GM13977 (cell line): ENCODE measurements at regions not wholly inside any gene's neighbourhood (a gene's known extent, or its start where the extent isn't known, plus 50 kb on each side); places are given as distances from the start of the nearest gene placed in this dataset.

Source experiments
- DNase-seq: peaks from one replicate; pipeline ENCODE4 v3.0.0; 2012; ENCODE audit warnings: low spot score
- in situ Hi-C: fragments of 300-500 bp; cut with MboI; formaldehyde crosslinking; loops from one replicate; pipeline ENCODE4 v1.12.0; 2022; ENCODE audit warnings: low sequenced_read_pairs, low pct_unique_long_range_greater_than_20kb, mixed read lengths, inconsistent platforms; ENCODE audit not compliant: unreplicated experiment
- TF ChIP-seq, protein P1 (sequence below): IDR thresholded peaks from 2 replicates; pipeline ENCODE4 v1.5.1; 2012; ENCODE audit warnings: mild to moderate bottlenecking, control low read depth; ENCODE audit not compliant: insufficient read depth; ENCODE audit errors: extremely low read depth, missing control alignments

DNA sequence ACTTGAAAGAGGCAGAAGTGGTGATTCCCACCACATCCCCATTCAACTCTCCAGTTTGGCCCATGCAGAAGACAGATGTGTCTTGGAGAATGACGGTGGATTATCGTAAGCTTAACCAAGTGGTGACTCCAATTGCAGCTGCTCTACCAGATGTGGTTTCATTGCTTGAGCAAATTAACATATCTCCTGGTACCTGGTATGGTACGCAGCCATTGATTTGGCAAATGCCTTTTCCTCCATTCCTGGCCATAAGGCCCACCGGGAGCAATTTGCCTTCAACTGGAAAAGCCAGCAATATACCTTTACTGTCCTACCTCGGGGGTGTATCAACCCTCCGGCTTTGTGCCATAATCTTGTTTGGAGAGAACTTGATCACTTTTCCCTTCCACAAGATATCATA lies 411.5 kb upstream of the SMIM21 start:
- in situ Hi-C loops = no loop called here
- DNase-seq = no peak
- TF ChIP-seq, protein P1, sequence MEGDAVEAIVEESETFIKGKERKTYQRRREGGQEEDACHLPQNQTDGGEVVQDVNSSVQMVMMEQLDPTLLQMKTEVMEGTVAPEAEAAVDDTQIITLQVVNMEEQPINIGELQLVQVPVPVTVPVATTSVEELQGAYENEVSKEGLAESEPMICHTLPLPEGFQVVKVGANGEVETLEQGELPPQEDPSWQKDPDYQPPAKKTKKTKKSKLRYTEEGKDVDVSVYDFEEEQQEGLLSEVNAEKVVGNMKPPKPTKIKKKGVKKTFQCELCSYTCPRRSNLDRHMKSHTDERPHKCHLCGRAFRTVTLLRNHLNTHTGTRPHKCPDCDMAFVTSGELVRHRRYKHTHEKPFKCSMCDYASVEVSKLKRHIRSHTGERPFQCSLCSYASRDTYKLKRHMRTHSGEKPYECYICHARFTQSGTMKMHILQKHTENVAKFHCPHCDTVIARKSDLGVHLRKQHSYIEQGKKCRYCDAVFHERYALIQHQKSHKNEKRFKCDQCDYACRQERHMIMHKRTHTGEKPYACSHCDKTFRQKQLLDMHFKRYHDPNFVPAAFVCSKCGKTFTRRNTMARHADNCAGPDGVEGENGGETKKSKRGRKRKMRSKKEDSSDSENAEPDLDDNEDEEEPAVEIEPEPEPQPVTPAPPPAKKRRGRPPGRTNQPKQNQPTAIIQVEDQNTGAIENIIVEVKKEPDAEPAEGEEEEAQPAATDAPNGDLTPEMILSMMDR = no peak

DNA sequence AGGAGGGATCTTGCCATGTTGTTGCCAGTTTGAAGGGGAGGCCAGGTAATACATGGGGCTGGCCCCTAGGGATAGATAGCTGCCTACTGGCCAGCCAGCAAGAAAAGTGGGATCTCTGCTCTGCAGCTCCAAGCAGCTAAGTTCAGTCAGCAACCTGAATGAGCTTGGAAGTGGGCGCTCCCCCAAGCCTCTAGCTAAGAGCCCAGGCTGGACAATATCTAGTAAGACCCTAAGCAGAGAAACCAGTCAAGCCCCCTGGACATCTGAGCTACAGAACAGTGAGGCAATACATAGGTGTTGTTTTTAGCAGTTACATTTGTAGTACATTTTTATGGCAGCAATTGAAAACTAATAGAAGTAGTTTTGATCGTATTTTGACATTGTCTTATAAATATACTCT lies 409.8 kb upstream of the SMIM21 start:
- in situ Hi-C loops = no loop called here
- DNase-seq = no peak
- TF ChIP-seq, protein P1 = no peak

DNA sequence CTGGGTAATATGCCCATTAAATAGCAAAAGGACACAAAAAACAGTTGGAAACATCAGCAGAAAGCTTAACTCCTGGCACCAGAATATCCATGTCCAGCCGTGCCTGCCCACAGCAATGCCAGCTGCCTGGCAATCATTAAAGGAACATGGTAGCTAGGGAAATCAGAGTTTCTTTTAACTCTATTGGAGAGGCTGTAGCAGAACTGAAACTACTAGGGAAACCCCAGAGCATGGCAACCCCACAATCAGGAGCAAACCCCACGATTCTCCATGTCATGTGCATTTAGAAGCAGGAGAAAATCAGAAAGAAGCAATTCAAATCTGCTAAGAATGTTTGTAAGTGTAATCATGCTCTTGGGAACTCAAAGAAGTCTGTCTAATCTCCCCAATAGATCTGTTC lies 409.0 kb upstream of the SMIM21 start:
- TF ChIP-seq, protein P1 = no peak
- no peak for DNase-seq
- in situ Hi-C loops = no loop called here

DNA sequence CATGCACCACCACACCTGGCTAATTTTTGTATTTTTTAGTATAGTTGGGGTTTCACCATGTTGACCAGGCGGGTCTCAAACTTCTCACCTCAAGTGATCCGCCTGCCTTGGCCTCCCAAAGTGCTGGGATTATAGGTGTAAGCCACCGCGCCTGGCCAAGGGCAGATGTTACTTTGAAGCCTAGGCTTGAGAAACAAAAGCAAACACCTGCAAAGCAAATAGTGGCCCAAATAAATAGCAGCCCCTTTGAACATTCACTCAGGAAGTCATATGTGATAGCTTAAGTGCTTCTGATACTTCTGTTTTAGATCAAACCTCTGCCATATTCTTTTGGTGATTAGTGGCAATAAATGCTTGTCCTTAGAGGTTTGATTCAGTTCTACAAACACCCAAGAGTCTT lies 404.5 kb upstream of the SMIM21 start:
- TF ChIP-seq, protein P1 = no peak
- in situ Hi-C loops = no loop called here
- DNase-seq = no peak

DNA sequence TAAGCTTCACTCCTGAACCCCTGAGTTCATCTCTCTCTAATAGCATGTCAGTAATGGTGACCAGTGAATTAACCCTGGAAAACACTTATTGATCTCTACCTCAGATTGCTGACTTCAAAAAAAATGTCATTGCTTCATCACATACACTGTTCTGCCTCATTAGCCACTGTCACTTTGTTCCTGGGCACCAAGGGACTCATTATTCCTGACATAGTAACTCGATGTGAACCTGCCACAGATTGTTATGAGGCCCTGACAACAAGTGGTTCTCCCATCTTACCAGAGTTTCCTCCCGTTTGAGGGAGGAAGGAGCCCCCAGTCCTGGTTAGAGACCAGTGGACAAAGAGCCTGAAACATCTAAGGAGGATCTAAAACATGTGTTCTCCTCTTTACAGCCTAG lies 403.3 kb upstream of the SMIM21 start:
- in situ Hi-C loops = no loop called here
- TF ChIP-seq, protein P1 = no peak
- no peak for DNase-seq

DNA sequence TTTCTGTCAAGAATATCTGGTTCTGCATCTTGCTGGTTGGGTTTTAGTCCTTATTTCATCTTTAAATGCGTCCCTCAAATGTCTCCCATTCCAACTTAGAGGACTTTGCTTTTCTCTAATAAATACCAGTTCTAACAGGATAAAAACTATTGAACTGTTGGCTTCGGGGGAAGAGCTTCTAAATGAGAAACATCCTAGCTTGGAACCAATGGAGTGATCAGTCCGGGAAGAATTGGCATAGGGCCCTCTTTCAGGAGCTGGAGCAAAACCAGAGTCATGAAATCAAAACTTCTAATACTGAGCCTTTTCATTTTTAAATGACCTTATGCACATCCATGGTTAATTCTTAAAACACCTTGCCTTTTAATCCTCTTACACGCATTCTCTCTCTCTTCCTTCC lies 401.6 kb upstream of the SMIM21 start:
- no peak for DNase-seq
- in situ Hi-C loops = no loop called here
- TF ChIP-seq, protein P1 = no peak

DNA sequence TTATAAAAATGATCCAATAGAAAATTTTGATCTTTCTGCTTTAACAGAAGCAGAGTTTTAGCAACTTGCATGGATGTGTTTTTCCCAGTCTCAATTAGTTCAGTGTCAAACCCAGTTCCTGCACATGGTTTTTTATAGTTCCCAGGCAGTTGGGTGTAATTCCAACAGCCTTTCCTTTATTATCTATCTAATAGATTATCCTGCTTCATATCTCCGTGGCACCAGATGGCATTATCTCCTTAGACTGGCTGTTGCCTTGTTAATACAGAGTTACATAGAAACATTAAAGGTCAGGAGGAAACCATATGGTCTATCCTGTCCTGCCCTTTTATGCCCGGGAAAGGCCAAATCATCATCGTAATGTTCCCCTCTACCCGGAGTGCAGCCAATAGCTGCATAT lies 400.9 kb upstream of the SMIM21 start:
- no peak for DNase-seq
- in situ Hi-C loops = no loop called here
- TF ChIP-seq, protein P1 = no peak
